ENCODE measurements at regions not wholly inside any gene's neighbourhood (a gene's known extent, or its start where the extent isn't known, plus 50 kb on each side); places are given as distances from the start of the nearest gene placed in this dataset.

DNA sequence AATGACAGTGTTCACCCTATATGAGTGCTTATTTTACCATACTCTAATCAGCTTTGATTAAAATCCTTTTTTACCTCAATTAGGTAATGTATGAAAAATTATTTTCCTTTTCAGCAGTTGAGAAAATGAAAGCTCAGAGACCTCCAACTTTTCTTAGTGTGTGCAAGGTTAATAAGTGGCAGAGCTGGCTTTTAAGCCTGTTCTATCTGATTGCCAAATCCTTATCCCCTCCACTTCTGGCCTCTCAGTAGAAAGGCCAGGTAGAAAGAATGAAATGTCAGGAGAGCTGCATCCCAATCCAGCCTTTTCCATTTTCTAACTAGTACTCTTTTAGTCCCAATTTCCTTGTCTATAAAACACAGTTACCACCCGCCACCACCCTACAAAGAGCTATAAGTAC is 67.6 kb upstream of the LCLAT1 start:
- Histone ChIP-seq H3K4me1 (ENCODE audit: control insufficient read depth, extremely low read depth, insufficient read depth, low read length) (no peaks in the 10 kb centered on the region), H3K9me3 (ENCODE audit: control insufficient read depth, insufficient read depth, low read depth, low read length) (no peaks in the 10 kb centered on the region), H3K9ac (ENCODE audit: insufficient read depth, low read length) (no peak overlapping the region), H3K36me3 (ENCODE audit: control insufficient read depth, insufficient read depth, low read length) (no peaks in the 10 kb centered on the region), H3K27ac (ENCODE audit: insufficient read depth, low read length) (no peak overlapping the region), H4K20me1 (ENCODE audit: control insufficient read depth, extremely low read depth, insufficient read depth, low read length) (no peaks in the 10 kb centered on the region), H2AFZ (ENCODE audit: low read length) (no peak overlapping the region), H3K4me2 (ENCODE audit: extremely low read depth, insufficient read depth, low read length) (no peak overlapping the region), H3K27me3 (ENCODE audit: control insufficient read depth, insufficient read depth, low read length) (peaks cover 3% of the 10 kb centered on the region), H3K79me2 (ENCODE audit: control insufficient read depth, insufficient read depth, low read length) (no peaks in the 10 kb centered on the region), H3K4me3 (replicated peaks in 1 of 4; ENCODE audit: control extremely low read depth in 1 of 4, insufficient read depth in 1 of 4, low read depth in 3 of 4, low read length in 4 of 4) (no peak overlapping the region)
- no peak for DNase-seq (ENCODE audit: low read depth in 2 of 2)
- no peak for TF ChIP-seq EZH2 (IDR thresholded peaks at IDR 0.05; ENCODE audit: low read length, missing control alignments)
- TF ChIP-seq, protein P1, sequence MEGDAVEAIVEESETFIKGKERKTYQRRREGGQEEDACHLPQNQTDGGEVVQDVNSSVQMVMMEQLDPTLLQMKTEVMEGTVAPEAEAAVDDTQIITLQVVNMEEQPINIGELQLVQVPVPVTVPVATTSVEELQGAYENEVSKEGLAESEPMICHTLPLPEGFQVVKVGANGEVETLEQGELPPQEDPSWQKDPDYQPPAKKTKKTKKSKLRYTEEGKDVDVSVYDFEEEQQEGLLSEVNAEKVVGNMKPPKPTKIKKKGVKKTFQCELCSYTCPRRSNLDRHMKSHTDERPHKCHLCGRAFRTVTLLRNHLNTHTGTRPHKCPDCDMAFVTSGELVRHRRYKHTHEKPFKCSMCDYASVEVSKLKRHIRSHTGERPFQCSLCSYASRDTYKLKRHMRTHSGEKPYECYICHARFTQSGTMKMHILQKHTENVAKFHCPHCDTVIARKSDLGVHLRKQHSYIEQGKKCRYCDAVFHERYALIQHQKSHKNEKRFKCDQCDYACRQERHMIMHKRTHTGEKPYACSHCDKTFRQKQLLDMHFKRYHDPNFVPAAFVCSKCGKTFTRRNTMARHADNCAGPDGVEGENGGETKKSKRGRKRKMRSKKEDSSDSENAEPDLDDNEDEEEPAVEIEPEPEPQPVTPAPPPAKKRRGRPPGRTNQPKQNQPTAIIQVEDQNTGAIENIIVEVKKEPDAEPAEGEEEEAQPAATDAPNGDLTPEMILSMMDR (conservative IDR thresholded peaks at IDR 0.05 in 1 of 2, IDR thresholded peaks at IDR 0.05 in 1 of 2; ENCODE audit: low read depth in 1 of 2, low read length in 2 of 2): no peak

- H3K79me2 ChIP-seq (ENCODE audit: control insufficient read depth, insufficient read depth, low read length): no peaks in the 10 kb centered on the region
- H3K9me3 ChIP-seq (ENCODE audit: control insufficient read depth, insufficient read depth, low read depth, low read length): no peaks in the 10 kb centered on the region
- no peak overlapping the region for H3K9ac ChIP-seq (ENCODE audit: insufficient read depth, low read length)
- no peak for DNase-seq (ENCODE audit: low read depth in 2 of 2)
- TF ChIP-seq, protein P1 (conservative IDR thresholded peaks at IDR 0.05 in 1 of 2, IDR thresholded peaks at IDR 0.05 in 1 of 2; ENCODE audit: low read depth in 1 of 2, low read length in 2 of 2): no peak
- TF ChIP-seq EZH2 (IDR thresholded peaks at IDR 0.05; ENCODE audit: low read length, missing control alignments): no peak
- H3K27me3 ChIP-seq (ENCODE audit: control insufficient read depth, insufficient read depth, low read length): peaks cover 3% of the 10 kb centered on the region
- no peaks in the 10 kb centered on the region for H4K20me1 ChIP-seq (ENCODE audit: control insufficient read depth, extremely low read depth, insufficient read depth, low read length)
- no peaks in the 10 kb centered on the region for H3K36me3 ChIP-seq (ENCODE audit: control insufficient read depth, insufficient read depth, low read length)
- no peak overlapping the region for H3K27ac ChIP-seq (ENCODE audit: insufficient read depth, low read length)
- no peak overlapping the region for H3K4me2 ChIP-seq (ENCODE audit: extremely low read depth, insufficient read depth, low read length)
- no peak overlapping the region for H3K4me3 ChIP-seq (replicated peaks in 1 of 4; ENCODE audit: control extremely low read depth in 1 of 4, insufficient read depth in 1 of 4, low read depth in 3 of 4, low read length in 4 of 4)
- H3K4me1 ChIP-seq (ENCODE audit: control insufficient read depth, extremely low read depth, insufficient read depth, low read length): no peaks in the 10 kb centered on the region
- H2AFZ ChIP-seq (ENCODE audit: low read length): no peak overlapping the region
These were observed 66.2 kb upstream of the LCLAT1 start for GRCh38 chr2:30380824-30381223.

- Histone ChIP-seq H3K4me2 (ENCODE audit: extremely low read depth, insufficient read depth, low read length) (no peak overlapping the region), H3K79me2 (ENCODE audit: control insufficient read depth, insufficient read depth, low read length) (no peaks in the 10 kb centered on the region), H3K27ac (ENCODE audit: insufficient read depth, low read length) (no peak overlapping the region), H3K9ac (ENCODE audit: insufficient read depth, low read length) (no peak overlapping the region), H4K20me1 (ENCODE audit: control insufficient read depth, extremely low read depth, insufficient read depth, low read length) (no peaks in the 10 kb centered on the region), H3K36me3 (ENCODE audit: control insufficient read depth, insufficient read depth, low read length) (no peaks in the 10 kb centered on the region), H2AFZ (ENCODE audit: low read length) (no peak overlapping the region), H3K4me3 (replicated peaks in 1 of 4; ENCODE audit: control extremely low read depth in 1 of 4, insufficient read depth in 1 of 4, low read depth in 3 of 4, low read length in 4 of 4) (no peak overlapping the region), H3K9me3 (ENCODE audit: control insufficient read depth, insufficient read depth, low read depth, low read length) (no peaks in the 10 kb centered on the region), H3K4me1 (ENCODE audit: control insufficient read depth, extremely low read depth, insufficient read depth, low read length) (no peaks in the 10 kb centered on the region), H3K27me3 (ENCODE audit: control insufficient read depth, insufficient read depth, low read length) (peaks cover 3% of the 10 kb centered on the region)
- no peak for DNase-seq (ENCODE audit: low read depth in 2 of 2)
- TF ChIP-seq, protein P1 (conservative IDR thresholded peaks at IDR 0.05 in 1 of 2, IDR thresholded peaks at IDR 0.05 in 1 of 2; ENCODE audit: low read depth in 1 of 2, low read length in 2 of 2): no peak
- no peak for TF ChIP-seq EZH2 (IDR thresholded peaks at IDR 0.05; ENCODE audit: low read length, missing control alignments)
These were observed 64.8 kb upstream of the LCLAT1 start for GRCh38 chr2:30382162-30382783.
